ENCODE measurements at regions not wholly inside any gene's neighbourhood (a gene's known extent, or its start where the extent isn't known, plus 50 kb on each side); places are given as distances from the start of the nearest gene placed in this dataset.

GRCh38 chr21:27675306-27675705 is 708.4 kb upstream of the ADAMTS5 start:
- H3K9me3 ChIP-seq: no peaks in the 10 kb centered on the region
- no peak overlapping the region for H3K4me3 ChIP-seq
- H3K4me1 ChIP-seq: no peaks in the 10 kb centered on the region
- TF ChIP-seq POLR2A (IDR thresholded peaks at IDR 0.05) (no peak), CTCF (IDR thresholded peaks at IDR 0.05) (no peak)
- no peaks in the 10 kb centered on the region for H3K27me3 ChIP-seq
- no peak overlapping the region for H3K27ac ChIP-seq
- DNase-seq: no peak
- no peaks in the 10 kb centered on the region for H3K36me3 ChIP-seq

DNA sequence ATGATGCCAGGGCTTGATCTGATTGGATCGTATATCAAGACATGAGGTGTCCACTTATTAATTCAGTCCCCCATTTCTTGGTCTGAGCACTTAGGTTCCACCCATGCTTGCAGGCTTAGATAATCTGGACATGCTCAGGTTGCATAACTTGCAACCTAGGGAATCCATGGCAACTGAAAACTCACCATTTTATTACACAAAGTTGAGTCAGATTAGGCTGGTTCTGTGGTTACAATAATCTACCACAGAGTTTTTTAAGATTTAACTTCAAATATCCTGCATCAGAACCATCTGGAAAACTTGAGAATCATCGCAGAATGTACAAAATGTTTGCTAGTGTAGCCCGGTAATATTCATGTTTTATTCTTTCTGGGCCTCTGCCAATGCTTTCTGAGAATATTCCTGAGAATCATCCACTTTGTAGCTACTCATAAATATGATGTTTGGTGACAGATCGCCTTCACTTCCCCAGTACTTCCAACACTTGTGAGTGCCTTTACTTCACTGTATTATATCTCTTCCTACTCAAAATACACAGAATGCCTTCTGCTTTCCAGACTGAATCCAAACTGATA is 707.2 kb upstream of the ADAMTS5 start:
- H3K4me3 ChIP-seq: no peak overlapping the region
- no peak overlapping the region for H3K27ac ChIP-seq
- no peaks in the 10 kb centered on the region for H3K4me1 ChIP-seq
- TF ChIP-seq CTCF (IDR thresholded peaks at IDR 0.05) (no peak), POLR2A (IDR thresholded peaks at IDR 0.05) (no peak)
- H3K27me3 ChIP-seq: no peaks in the 10 kb centered on the region
- no peak for DNase-seq
- no peaks in the 10 kb centered on the region for H3K36me3 ChIP-seq
- no peaks in the 10 kb centered on the region for H3K9me3 ChIP-seq

DNA sequence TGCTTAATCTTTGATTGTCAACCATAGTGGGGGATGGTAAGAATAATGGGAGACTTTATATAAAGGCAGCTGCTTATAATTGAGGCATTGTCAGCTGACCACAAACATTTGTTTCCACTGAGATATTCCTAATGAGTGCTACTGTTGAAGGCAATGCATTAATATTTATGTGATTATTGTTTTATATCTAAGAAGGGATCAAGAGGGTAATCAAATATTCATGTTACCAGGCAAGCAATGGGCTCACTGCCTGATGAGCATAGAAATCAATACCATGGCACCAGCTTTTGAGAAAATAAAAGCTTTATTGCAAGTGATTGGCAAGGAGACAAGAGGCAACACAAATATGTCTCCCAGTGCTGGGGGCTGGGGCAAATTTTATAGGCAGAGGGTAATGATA is 706.7 kb upstream of the ADAMTS5 start:
- no peaks in the 10 kb centered on the region for H3K27me3 ChIP-seq
- no peak overlapping the region for H3K4me3 ChIP-seq
- H3K4me1 ChIP-seq: no peaks in the 10 kb centered on the region
- H3K36me3 ChIP-seq: no peaks in the 10 kb centered on the region
- H3K9me3 ChIP-seq: no peaks in the 10 kb centered on the region
- TF ChIP-seq CTCF (IDR thresholded peaks at IDR 0.05) (no peak), POLR2A (IDR thresholded peaks at IDR 0.05) (no peak)
- no peak overlapping the region for H3K27ac ChIP-seq
- DNase-seq: no peak

DNA sequence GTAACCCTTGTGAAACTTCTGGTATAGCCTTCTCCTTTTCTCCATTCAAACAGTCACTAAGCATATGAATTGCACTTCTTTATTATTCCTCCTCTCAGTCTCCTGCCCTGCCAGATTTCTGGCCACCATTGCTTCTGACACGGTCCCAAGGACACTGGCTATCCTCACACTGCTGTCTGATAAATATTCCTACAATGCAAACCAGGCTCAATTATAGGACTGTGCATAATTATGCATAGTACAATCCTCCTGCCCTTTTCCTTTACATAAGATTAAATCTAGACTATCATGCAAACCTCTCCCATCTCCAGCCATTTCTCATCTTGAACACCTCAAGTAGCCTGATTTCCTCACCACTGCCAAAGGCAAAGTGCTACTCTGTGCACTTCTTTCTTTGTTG is 704.3 kb upstream of the ADAMTS5 start:
- Histone ChIP-seq H3K9me3 (no peaks in the 10 kb centered on the region), H3K4me1 (no peaks in the 10 kb centered on the region), H3K36me3 (no peaks in the 10 kb centered on the region), H3K27ac (no peak overlapping the region), H3K4me3 (no peak overlapping the region), H3K27me3 (no peaks in the 10 kb centered on the region)
- TF ChIP-seq POLR2A (IDR thresholded peaks at IDR 0.05) (no peak), CTCF (IDR thresholded peaks at IDR 0.05) (no peak)
- no peak for DNase-seq

- Histone ChIP-seq H3K4me3 (no peak overlapping the region), H3K27ac (no peak overlapping the region), H3K4me1 (no peaks in the 10 kb centered on the region), H3K27me3 (no peaks in the 10 kb centered on the region), H3K36me3 (no peaks in the 10 kb centered on the region), H3K9me3 (no peaks in the 10 kb centered on the region)
- TF ChIP-seq CTCF (IDR thresholded peaks at IDR 0.05): no peak
- no peak for TF ChIP-seq POLR2A (IDR thresholded peaks at IDR 0.05)
- DNase-seq: no peak
These were observed 686.6 kb upstream of the ADAMTS5 start for GRCh38 chr21:27653481-27653880.

- Histone ChIP-seq H3K9me3 (no peaks in the 10 kb centered on the region), H3K27ac (no peak overlapping the region), H3K36me3 (no peaks in the 10 kb centered on the region), H3K4me3 (no peak overlapping the region), H3K4me1 (no peaks in the 10 kb centered on the region), H3K27me3 (no peaks in the 10 kb centered on the region)
- TF ChIP-seq CTCF (IDR thresholded peaks at IDR 0.05) (no peak), POLR2A (IDR thresholded peaks at IDR 0.05) (no peak)
- no peak for DNase-seq
These were observed 682.9 kb upstream of the ADAMTS5 start for GRCh38 chr21:27649762-27650161.
